ENCODE measurements at regions not wholly inside any gene's neighbourhood (a gene's known extent, or its start where the extent isn't known, plus 50 kb on each side); places are given as distances from the start of the nearest gene placed in this dataset.

GRCh38 chr9:105076729-105077128 lies 148.8 kb upstream of the ABCA1 start:
- Mint-ChIP-seq H3K4me1 (peaks cover 2% of the 10 kb centered on the region), H3K36me3 (peaks cover 0 to 2% of the 10 kb centered on the region in 2 donors), H3K27ac (no peak overlapping the region), H3K27me3 (ENCODE audit: low read depth in 3 of 3) (peaks cover 0 to 2% (median 2%) of the 10 kb centered on the region in 3 donors), H3K9me3 (peaks cover 0 to 2% (median 0%) of the 10 kb centered on the region in 7 donors), H3K4me3 (no peak overlapping the region)
- Histone ChIP-seq H4K20me1 (ENCODE audit: insufficient read depth, low read length) (no peaks in the 10 kb centered on the region), H3K9me3 (replicated peaks in 1 of 2; ENCODE audit: control insufficient read depth in 1 of 2, insufficient read depth in 1 of 2, low read length in 2 of 2) (no peaks in the 10 kb centered on the region), H3K79me2 (ENCODE audit: insufficient read depth, low read length) (no peaks in the 10 kb centered on the region), H3K9ac (ENCODE audit: insufficient read depth, low read length, poor library complexity, severe bottlenecking) (no peak overlapping the region), H3K27ac (ENCODE audit: low read depth in 1 of 2, low read length in 2 of 2) (no peak overlapping the region), H3K4me1 (ENCODE audit: control insufficient read depth in 1 of 2, insufficient read depth in 2 of 2, low read length in 2 of 2) (no peaks in the 10 kb centered on the region), H3K36me3 (replicated peaks in 1 of 2; ENCODE audit: control insufficient read depth in 1 of 2, insufficient read depth in 2 of 2, low read length in 2 of 2) (no peaks in the 10 kb centered on the region), H3K4me3 (replicated peaks in 1 of 3; ENCODE audit: low read depth in 2 of 3, low read length in 3 of 3) (no peak overlapping the region), H2AFZ (ENCODE audit: insufficient read depth, low read depth, low read length, poor library complexity, severe bottlenecking) (no peak overlapping the region), H3K27me3 (ENCODE audit: control insufficient read depth in 2 of 2, insufficient read depth in 2 of 2, low read length in 2 of 2) (no peaks in the 10 kb centered on the region), H3K4me2 (replicated peaks; ENCODE audit: extremely low read depth, low read length, poor library complexity, severe bottlenecking) (no peak overlapping the region)
- no peak for TF ChIP-seq CTCF (IDR thresholded peaks at IDR 0.05)
- 93% methylated on average over 3 of the region's 5 CpGs for WGBS (ENCODE audit: insufficient coverage)
- no peak for DNase-seq
- intact Hi-C loops (cut with micrococcal nuclease): no loop called here

- H3K9me3 ChIP-seq (replicated peaks in 1 of 2; ENCODE audit: control insufficient read depth in 1 of 2, insufficient read depth in 1 of 2, low read length in 2 of 2): no peaks in the 10 kb centered on the region
- intact Hi-C loops (cut with micrococcal nuclease): no loop called here
- no peaks in the 10 kb centered on the region for H3K4me1 ChIP-seq (ENCODE audit: control insufficient read depth in 1 of 2, insufficient read depth in 2 of 2, low read length in 2 of 2)
- no peaks in the 10 kb centered on the region for H3K36me3 ChIP-seq (replicated peaks in 1 of 2; ENCODE audit: control insufficient read depth in 1 of 2, insufficient read depth in 2 of 2, low read length in 2 of 2)
- Mint-ChIP-seq H3K27ac (no peak overlapping the region), H3K4me1 (peaks cover under 1% of the 10 kb centered on the region), H3K9me3 (peaks cover 0 to 2% (median 0%) of the 10 kb centered on the region in 7 donors), H3K27me3 (ENCODE audit: low read depth in 3 of 3) (peaks cover 0 to 4% (median under 1%) of the 10 kb centered on the region in 3 donors), H3K4me3 (no peak overlapping the region), H3K36me3 (peaks cover 0 to 2% of the 10 kb centered on the region in 2 donors)
- TF ChIP-seq CTCF (IDR thresholded peaks at IDR 0.05): no peak
- H4K20me1 ChIP-seq (ENCODE audit: insufficient read depth, low read length): no peaks in the 10 kb centered on the region
- no peak overlapping the region for H2AFZ ChIP-seq (ENCODE audit: insufficient read depth, low read depth, low read length, poor library complexity, severe bottlenecking)
- H3K4me3 ChIP-seq (replicated peaks in 1 of 3; ENCODE audit: low read depth in 2 of 3, low read length in 3 of 3): no peak overlapping the region
- DNase-seq: no peak
- H3K79me2 ChIP-seq (ENCODE audit: insufficient read depth, low read length): no peaks in the 10 kb centered on the region
- H3K4me2 ChIP-seq (replicated peaks; ENCODE audit: extremely low read depth, low read length, poor library complexity, severe bottlenecking): no peak overlapping the region
- no peak overlapping the region for H3K9ac ChIP-seq (ENCODE audit: insufficient read depth, low read length, poor library complexity, severe bottlenecking)
- no peak overlapping the region for H3K27ac ChIP-seq (ENCODE audit: low read depth in 1 of 2, low read length in 2 of 2)
- no peaks in the 10 kb centered on the region for H3K27me3 ChIP-seq (ENCODE audit: control insufficient read depth in 2 of 2, insufficient read depth in 2 of 2, low read length in 2 of 2)
- 100% methylated on average over 2 of the region's 2 CpGs for WGBS (ENCODE audit: insufficient coverage)
Measured at GRCh38 chr9:105079457-105079856, 151.5 kb upstream of the ABCA1 start.

Measured in CD14-positive monocyte (primary cell).